SK-N-MC (cell line): ENCODE measurements at regions not wholly inside any gene's neighbourhood (a gene's known extent, or its start where the extent isn't known, plus 50 kb on each side); places are given as distances from the start of the nearest gene placed in this dataset.

Source experiments
- EZH2 ChIP-seq: fragments of 200-600 bp; sonication (generic); IDR thresholded peaks from one replicate; pipeline ENCODE4 v1.6.1; 2017; ENCODE audit warnings: antibody characterized with exemption
- FOXP2 ChIP-seq: optimal IDR thresholded peaks from 2 replicates; pipeline ENCODE3; 2011; ENCODE audit warnings: mild to moderate bottlenecking, moderate library complexity; ENCODE audit not compliant: insufficient read depth; ENCODE audit errors: extremely low read length, control extremely low read depth
- POLR2AphosphoS5 ChIP-seq: IDR thresholded peaks from 2 replicates; pipeline ENCODE4 v1.6.1; 2012; ENCODE audit warnings: mild to moderate bottlenecking, low read depth, low read length, borderline replicate concordance

DNA sequence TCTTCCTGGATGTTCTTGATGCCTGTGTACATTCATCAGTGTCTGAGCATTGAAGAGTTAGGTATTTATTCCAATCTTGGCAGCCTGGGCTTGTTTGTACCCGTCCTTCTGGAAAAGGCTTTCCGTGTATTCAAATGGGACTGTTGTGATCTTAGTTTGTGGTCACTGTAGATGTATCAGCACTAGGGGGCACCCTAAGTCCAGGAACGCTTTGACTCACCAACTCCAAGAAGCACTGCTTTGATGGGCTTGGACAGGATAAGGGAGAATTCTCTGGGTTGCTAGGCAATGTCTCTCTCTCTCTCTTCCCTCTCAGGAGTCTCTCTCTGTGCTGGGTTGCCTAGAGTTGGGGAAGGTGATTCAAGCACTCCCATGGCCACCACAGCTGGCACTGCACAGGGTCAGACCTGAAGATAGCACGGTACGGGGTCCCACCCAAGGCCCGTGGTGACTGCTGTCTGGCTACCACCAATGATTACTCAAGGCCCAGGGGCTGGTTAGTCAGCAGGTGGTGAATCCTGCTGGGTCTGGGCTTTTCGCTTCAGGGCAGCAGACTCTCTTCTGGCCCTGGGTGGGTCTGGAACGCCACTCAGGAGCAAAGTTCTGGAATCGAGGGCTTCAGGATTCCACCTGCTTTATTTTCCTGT, 211.1 kb upstream of the RGS6 start:
- TF ChIP-seq FOXP2 (no peak), POLR2AphosphoS5 (no peak), EZH2 (no peak)
